Smooth muscle cell (in vitro differentiated cells): ENCODE measurements at regions not wholly inside any gene's neighbourhood (a gene's known extent, or its start where the extent isn't known, plus 50 kb on each side); places are given as distances from the start of the nearest gene placed in this dataset.
"Not testable (repeated sequence)": the region's sequence is repeated elsewhere in the genome, so short reads cannot be mapped to it uniquely, and the experiment has no call there.

Experiments
- DNase-seq: peaks from one replicate; lab custom pipeline; 2025; ENCODE audit not compliant: unreplicated experiment; lab: John Stamatoyannopoulos, UW
- H2AFZ ChIP-seq: fragments of 200-600 bp; sonication (generic); 2 replicates; pipeline ENCODE4 v1.6.0; 2016; ENCODE audit warnings: antibody characterized with exemption, low read depth, mild to moderate bottlenecking
- H3F3A ChIP-seq: fragments of 200-600 bp; sonication (generic); 2 replicates; pipeline ENCODE4 v1.6.0; 2017; ENCODE audit warnings: antibody characterized with exemption, low read depth
- H3K27ac ChIP-seq: fragments of 200-600 bp; sonication (generic); 2 replicates; pipeline ENCODE4 v1.5.1; 2016; ENCODE audit warnings: low read depth, mild to moderate bottlenecking
- H3K27me3 ChIP-seq: fragments of 200-600 bp; sonication (generic); 2 replicates; pipeline ENCODE4 v1.6.1; 2016; ENCODE audit warnings: low read depth, mild to moderate bottlenecking
- H3K36me3 ChIP-seq: fragments of 200-600 bp; sonication (generic); 2 replicates; pipeline ENCODE4 v1.5.1; 2016; ENCODE audit warnings: low read depth
- H3K4me1 ChIP-seq: fragments of 200-600 bp; sonication (generic); 2 replicates; pipeline ENCODE4 v1.5.1; 2016; ENCODE audit warnings: low read depth
- H3K4me2 ChIP-seq: fragments of 200-600 bp; sonication (generic); 2 replicates; pipeline ENCODE4 v1.6.0; 2016; ENCODE audit warnings: mild to moderate bottlenecking
- H3K4me3 ChIP-seq: fragments of 200-600 bp; sonication (generic); 2 replicates; pipeline ENCODE4 v1.5.1; 2016; ENCODE audit warnings: mild to moderate bottlenecking
- H3K79me2 ChIP-seq: fragments of 200-600 bp; sonication (generic); 2 replicates; pipeline ENCODE4 v1.6.0; 2016; ENCODE audit warnings: low read depth, mild to moderate bottlenecking
- H3K9ac ChIP-seq: fragments of 200-600 bp; sonication (generic); 2 replicates; pipeline ENCODE4 v1.6.0; 2016; ENCODE audit warnings: low read depth
- H3K9me3 ChIP-seq: fragments of 200-600 bp; sonication (generic); replicated peaks from 2 replicates; pipeline ENCODE4 v1.5.1; 2016; ENCODE audit warnings: low read depth
- H4K20me1 ChIP-seq: fragments of 200-600 bp; sonication (generic); 2 replicates; pipeline ENCODE4 v1.6.0; 2016; ENCODE audit warnings: low read depth
- WGBS: methylation state at CpG from one replicate; pipeline ENCODE4 v1.1.7; 2016; ENCODE audit warnings: low lambda C conversion rate; 5-methylcytosine and 5-hydroxymethylcytosine counted together
- TF ChIP-seq, protein P1 (sequence below): fragments of 200-600 bp; sonication (generic); IDR thresholded peaks from 2 replicates; pipeline ENCODE4 v1.5.1; 2017; ENCODE audit warnings: borderline replicate concordance, mild to moderate bottlenecking, antibody characterized with exemption; ENCODE audit not compliant: insufficient read depth, poor library complexity, severe bottlenecking

GRCh38 chr15:25568751-25569150 is 129.9 kb upstream of the UBE3A start:
- no peak for DNase-seq
- H3K4me3 ChIP-seq, result no peak overlapping the region

DNA sequence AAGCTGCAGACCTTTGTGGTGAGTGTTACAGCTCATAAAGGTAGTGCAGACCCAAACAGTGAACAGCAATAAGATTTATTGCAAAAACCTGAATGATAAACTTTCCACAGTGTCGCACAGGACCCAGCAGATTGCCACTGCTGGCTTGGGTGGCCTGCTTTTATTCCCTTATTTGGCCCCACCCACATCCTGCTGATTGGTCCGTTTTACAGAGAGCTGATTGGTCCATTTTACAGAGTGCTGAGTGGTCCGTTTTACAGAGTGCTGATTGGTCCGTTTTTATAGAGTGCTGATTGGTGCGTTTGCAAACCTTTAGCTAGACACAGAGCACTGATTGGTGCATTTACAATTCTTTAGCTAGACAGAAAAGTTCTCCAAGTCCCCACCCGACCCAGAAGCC is 127.7 kb upstream of the UBE3A start:
- not testable (repeated sequence) for H3K4me1 ChIP-seq, H3K79me2 ChIP-seq, H3K27ac ChIP-seq, H3K27me3 ChIP-seq, H4K20me1 ChIP-seq, H3K4me2 ChIP-seq, H3K36me3 ChIP-seq, H3K4me3 ChIP-seq, H2AFZ ChIP-seq, H3K9ac ChIP-seq, H3K9me3 ChIP-seq, DNase-seq, H3F3A ChIP-seq
- 62% methylated on average over 6 of the region's 6 CpGs for WGBS

More at GRCh38 chr15:25568751-25569150, 129.9 kb upstream of the UBE3A start:
- H3F3A ChIP-seq, result no peaks in the 10 kb centered on the region
- TF ChIP-seq, protein P1, sequence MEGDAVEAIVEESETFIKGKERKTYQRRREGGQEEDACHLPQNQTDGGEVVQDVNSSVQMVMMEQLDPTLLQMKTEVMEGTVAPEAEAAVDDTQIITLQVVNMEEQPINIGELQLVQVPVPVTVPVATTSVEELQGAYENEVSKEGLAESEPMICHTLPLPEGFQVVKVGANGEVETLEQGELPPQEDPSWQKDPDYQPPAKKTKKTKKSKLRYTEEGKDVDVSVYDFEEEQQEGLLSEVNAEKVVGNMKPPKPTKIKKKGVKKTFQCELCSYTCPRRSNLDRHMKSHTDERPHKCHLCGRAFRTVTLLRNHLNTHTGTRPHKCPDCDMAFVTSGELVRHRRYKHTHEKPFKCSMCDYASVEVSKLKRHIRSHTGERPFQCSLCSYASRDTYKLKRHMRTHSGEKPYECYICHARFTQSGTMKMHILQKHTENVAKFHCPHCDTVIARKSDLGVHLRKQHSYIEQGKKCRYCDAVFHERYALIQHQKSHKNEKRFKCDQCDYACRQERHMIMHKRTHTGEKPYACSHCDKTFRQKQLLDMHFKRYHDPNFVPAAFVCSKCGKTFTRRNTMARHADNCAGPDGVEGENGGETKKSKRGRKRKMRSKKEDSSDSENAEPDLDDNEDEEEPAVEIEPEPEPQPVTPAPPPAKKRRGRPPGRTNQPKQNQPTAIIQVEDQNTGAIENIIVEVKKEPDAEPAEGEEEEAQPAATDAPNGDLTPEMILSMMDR, result no peak
- H2AFZ ChIP-seq, result no peak overlapping the region
- no peaks in the 10 kb centered on the region for H3K9me3 ChIP-seq
- H3K36me3 ChIP-seq, result no peaks in the 10 kb centered on the region
- no peak overlapping the region for H3K9ac ChIP-seq
- H3K79me2 ChIP-seq, result no peaks in the 10 kb centered on the region
- H4K20me1 ChIP-seq, result no peaks in the 10 kb centered on the region
- H3K27ac ChIP-seq, result no peak overlapping the region
- 93% methylated on average over 7 of the region's 7 CpGs for WGBS
- H3K27me3 ChIP-seq, result no peaks in the 10 kb centered on the region
- H3K4me2 ChIP-seq, result no peak overlapping the region
- no peaks in the 10 kb centered on the region for H3K4me1 ChIP-seq

- Histone ChIP-seq H3K4me3 (no peak overlapping the region), H3K9me3 (no peaks in the 10 kb centered on the region), H4K20me1 (no peaks in the 10 kb centered on the region), H2AFZ (no peak overlapping the region), H3K27me3 (no peaks in the 10 kb centered on the region), H3K9ac (no peak overlapping the region), H3K36me3 (no peaks in the 10 kb centered on the region), H3K79me2 (no peaks in the 10 kb centered on the region), H3F3A (no peaks in the 10 kb centered on the region), H3K4me2 (no peak overlapping the region), H3K27ac (no peak overlapping the region), H3K4me1 (no peaks in the 10 kb centered on the region)
- WGBS, result 85% methylated on average over 14 of the region's 14 CpGs
- TF ChIP-seq, protein P1, result no peak
- DNase-seq, result no peak
Measured at GRCh38 chr15:25565470-25566264, 126.8 kb upstream of the UBE3A start.

DNA sequence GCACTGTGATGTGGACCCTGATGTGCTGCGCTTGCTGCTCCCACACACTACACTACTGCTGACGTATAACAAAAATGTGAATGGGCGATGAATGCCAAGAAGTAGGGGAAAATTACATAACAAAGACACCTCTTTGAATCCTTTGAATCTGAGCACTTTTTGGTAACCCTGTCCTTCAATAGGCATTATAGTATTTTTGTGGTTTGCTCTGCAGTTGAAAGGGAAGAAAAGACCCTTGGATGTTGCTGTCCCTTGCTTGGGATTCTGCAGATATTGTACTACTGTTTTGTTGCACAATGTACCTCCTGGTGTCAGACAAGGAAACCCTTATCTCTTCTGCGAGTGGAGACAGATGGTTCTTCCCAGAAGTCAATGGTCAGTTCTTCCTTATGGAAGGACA is 124.8 kb upstream of the UBE3A start:
- Histone ChIP-seq H3K9ac (no peak overlapping the region), H3K4me3 (no peak overlapping the region), H4K20me1 (no peaks in the 10 kb centered on the region), H3K27ac (no peak overlapping the region), H3K9me3 (no peaks in the 10 kb centered on the region), H3K4me1 (no peaks in the 10 kb centered on the region), H3K36me3 (no peaks in the 10 kb centered on the region), H3K4me2 (no peak overlapping the region), H3K27me3 (no peaks in the 10 kb centered on the region), H3F3A (no peaks in the 10 kb centered on the region), H2AFZ (no peak overlapping the region), H3K79me2 (no peaks in the 10 kb centered on the region)
- no peak for DNase-seq
- whole genome bisulfite sequencing, result 88% methylated on average over 4 of the region's 4 CpGs
- TF ChIP-seq, protein P1, result no peak
